NCI-H2107 treated with DMSO at 0.1 percent for 48 hours (cell line): ENCODE measurements at regions not wholly inside any gene's neighbourhood (a gene's known extent, or its start where the extent isn't known, plus 50 kb on each side); places are given as distances from the start of the nearest gene placed in this dataset.
"Not testable (repeated sequence)": the region's sequence is repeated elsewhere in the genome, so short reads cannot be mapped to it uniquely, and the experiment has no call there.

Experiments used
- DNase-seq: peaks from one replicate; lab custom pipeline; 2025; ENCODE audit not compliant: unreplicated experiment; lab: John Stamatoyannopoulos, UW

DNA sequence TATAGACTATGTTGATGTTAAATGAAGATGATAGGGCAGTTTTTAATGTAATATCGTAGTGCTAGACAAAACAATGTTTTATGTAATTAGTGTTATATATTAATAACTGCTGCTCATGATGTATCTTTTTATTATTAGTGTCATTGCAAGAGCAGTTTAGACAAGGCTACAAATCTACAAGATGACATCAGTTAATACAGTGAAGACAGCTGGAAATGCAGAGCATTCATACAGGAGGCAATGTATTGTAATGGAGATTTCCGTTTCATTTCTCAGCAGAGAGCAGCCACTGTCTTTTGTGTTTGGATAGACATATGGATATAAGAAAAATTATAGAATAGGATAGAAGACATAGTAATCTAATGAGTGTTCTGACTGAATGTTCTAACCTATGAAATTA lies 178.0 kb downstream of the FOXG1 start:
- DNase-seq = no peak

DNA sequence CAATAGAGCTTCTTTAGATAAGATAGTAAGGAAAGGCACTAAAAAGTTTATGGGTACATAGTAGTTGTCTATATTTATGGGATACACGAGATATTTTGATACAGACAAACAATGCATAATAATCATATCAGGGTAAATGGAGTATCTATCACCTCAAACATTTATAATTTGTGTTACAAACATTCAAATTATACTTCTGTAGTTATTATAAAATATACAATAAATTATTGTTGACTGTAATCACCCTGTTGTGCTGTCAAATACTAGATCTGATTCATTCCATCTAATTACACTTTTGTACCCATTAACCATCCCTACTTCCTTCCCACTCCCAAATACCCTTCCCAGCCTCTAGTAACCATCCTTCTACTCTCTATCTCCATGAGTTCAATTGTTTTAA lies 179.7 kb downstream of the FOXG1 start:
- DNase-seq = no peak

DNA sequence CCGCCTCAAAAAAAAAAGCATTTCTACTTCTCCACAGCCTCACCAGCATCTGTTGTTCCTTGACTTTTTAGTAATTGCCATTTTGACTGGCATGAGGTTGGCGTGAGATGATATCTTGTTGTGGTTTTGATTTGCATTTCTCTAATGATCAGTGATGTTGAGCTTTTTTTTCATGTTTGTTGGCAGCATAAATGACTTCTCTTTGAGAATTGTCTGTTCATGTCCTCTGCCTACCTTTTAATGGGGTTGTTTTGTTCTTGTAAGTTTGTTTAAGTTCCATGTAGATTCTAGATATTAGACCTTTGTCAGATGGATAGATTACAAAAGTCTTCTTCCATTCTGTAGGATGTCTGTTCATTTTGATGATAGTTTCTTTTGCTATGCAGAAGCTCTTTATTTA lies 182.9 kb downstream of the FOXG1 start:
- DNase-seq = no peak

DNA sequence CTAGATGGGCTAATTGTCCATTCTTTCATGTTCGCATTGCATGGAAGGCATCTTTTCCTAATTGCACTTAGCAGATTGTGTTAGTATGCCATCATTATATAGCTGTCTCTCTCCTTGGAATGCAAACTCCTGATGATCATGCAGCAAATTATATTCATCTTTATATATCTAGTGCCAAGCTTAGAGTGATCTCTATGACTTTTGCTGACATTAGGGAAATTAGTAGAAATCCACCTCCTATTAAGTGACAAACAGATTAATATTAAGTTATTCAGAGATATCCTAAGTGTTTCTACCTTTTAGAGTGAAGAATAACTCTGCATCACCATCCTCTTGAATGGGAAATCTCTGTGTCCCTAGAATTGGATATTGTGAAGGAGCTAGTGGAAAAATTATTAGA lies 185.6 kb downstream of the FOXG1 start:
- no peak for DNase-seq

DNA sequence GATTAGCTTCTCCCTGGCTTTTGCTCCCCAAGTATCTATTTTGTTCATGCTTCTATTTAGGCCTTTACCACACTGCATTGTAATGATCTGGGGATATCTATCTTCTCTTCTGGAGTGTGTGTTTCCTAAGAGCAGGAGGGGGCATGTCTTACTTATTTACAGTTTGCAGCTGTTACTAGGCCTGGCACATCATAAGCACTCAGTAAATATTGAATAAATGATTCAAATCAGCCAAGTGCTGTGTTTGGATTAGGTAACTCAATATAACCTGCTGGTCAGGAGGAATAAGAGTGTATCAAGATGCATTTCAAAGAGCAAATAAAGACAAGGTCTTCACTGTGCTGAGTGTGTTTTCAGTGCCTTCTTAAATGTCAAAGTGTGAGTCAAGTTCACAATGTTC lies 186.1 kb downstream of the FOXG1 start:
- DNase-seq = peak; percentile 78

DNA sequence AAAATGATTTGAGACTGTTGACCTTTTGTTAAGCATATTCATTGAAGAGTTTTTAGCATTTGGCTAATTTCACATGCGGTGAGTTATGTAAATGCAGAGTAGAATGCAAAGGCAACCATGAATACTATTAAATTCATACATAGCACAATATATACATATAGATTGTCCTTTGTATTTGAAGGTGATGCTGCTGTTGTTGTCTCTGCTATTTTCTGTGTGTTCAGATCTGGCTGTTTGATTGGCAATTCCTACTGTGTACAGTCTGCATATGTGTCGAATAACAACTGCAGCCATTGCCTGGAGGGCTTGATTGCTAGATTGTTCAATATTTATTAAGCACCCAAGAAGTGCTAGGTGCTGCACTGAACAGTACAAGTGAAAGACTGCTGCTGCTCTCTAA lies 187.4 kb downstream of the FOXG1 start:
- DNase-seq = no peak

DNA sequence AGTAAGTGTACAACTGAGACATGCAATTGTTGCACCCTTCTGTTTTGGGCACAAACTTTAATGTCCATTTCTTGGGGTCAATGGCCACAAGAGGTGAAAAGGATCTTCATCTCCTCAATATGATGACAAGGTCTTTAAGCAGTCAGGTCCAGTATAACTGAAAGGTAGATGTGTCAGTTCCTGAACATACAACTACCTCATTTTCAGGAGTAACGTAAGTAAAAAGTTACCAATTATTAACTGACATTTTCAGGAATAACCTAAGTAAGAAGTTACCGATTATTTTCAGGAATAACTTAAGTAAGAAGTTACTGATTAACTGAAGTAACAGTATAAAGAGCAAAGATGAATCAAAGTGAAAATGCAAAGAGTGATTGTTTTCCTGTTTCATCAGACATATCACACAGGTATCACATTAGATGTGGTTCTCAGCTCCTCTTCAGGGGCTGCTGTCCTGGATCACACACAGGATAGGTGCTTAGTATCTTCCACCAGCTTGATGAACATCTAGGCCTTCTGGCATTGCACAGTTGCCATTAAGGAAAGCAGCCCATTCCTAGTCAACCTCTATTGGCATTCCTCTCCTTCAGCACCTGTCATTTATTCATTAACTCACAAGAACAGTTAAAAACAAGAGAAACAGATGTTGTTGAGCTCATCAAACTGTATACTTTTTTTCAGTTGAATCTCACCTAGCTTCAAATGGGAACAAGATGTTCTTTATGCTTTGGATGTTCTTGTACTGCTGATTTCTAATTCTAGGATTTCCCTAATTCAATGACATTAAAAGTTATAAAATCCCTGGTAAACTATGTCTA lies 200.0 kb downstream of the FOXG1 start:
- DNase-seq = no peak

DNA sequence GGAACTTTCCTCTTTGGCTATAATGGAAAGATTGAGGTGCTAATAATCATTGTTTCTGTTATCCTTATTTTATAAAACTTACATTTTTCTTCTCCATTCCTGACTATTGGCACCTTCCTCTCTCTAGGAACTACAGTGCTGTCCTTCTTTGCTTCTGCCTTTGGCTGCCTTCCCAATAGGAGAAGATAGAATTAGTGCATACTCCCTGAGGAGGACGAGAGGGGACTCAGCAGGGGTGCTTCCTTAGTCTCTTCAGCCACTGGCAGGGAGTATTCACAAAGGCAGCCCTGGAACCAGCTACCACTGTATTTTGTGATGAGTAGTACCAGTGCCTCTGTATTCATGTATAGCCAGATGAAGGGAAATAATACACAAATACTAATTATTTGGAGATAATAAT lies 208.5 kb downstream of the FOXG1 start:
- no peak for DNase-seq

DNA sequence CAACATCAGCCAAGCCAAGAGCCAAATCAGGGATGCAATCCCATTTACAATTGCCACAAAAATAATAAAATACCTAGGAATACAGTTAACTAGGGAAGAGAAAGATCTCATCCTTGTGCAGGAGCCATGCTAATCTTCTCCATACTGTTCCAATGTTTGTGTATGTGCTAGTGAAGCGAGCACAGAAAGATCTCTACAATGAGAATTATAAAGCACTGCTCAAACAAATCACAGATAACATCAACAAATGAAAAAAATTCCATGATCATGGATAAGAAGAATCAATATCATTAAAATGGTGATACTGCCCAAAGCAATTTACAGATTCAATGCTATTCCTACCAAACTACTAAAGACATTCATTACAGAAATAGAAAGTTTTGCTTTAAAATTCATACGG lies 215.6 kb downstream of the FOXG1 start:
- no peak for DNase-seq

DNA sequence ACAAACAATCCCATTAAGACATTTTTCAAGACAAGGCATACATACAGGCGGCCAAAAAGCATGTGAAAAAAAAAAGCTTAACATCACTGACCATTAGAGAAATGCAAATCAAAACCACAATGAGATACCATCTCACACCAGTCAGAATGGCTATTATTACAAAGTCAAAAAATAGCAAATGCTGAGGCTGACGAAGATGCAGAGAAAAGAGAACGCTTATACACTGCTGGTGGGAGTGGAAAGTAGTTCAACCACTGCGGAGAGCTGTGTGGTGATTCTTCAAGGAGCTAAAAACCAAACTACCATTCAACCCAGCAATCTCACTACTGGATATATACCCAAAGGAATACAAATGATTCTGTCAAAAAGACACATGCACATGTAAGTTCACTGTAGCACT lies 216.7 kb downstream of the FOXG1 start:
- no peak for DNase-seq

DNA sequence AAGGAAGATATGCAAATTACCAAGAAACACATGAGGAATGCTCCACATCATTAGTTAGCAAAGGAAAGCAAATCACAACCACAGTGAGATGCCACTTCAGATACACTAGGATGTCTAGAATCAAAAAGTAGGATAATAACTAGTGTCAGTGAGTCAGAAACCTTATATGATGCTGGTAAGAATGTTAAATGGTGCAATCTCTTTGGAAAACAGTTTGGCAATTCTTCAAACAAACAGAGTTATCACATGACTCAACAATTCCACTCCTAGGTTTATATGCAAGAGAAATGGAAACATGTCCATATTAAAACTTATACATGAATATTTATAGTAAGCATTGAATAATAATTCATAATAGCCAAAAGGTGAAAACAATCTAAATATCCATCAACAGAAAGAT lies 220.9 kb downstream of the FOXG1 start:
- no peak for DNase-seq

DNA sequence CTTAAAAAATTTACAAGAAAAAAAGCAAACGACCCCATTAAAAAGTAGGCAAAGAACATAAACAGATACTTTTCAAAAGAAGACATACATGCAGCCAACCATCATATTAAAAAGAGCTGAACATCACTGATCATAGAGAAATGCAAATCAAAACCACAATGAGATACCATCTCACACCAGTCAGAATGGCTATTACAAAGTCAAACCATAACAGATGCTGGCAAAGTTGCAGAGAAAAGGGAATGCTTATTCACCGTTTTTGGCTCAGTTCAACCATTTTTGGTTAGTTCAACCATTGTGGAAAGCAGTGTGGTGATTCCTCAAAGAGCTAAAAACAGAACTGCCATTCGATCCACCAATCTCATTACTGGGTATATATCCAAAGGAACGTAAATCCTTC lies 230.6 kb downstream of the FOXG1 start:
- not testable (repeated sequence) for DNase-seq

DNA sequence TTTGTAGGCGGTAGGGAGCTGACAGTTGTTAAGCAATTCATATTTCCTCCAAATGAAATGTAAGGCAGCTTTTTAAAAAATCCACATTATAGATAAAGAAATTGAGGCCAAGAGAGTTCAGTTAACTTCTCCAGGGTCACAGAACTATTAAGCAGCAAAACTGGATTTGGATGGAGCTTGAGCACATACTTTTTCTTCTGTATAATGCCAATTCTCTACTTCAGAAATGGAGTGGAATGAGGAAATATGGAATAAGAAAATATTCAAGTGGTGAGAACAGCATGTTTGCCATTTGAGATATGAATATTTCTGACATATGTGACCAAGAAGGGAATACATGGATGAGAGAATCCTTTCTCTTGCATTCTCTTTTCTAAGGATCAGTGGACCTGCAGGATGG lies 233.1 kb downstream of the FOXG1 start:
- DNase-seq = no peak

DNA sequence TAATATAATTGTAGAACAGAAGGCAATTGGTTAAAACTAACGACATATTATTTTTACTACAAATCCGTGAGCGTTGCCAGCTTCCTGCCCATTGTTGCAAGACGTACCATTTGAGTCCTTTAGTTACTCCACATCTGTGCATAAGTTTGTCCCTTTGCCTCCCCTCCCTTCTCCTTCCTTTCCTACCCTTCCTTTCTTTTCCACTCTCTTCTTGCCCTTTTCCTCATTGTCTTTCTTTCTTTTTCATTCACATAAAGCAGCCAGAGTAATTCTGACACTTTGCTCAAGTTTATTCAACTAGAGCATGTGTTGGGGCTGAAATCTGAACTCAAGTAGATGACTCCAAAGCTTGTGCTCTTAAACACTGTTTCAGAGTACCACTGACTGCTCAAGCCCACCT lies 239.1 kb downstream of the FOXG1 start:
- no peak for DNase-seq

DNA sequence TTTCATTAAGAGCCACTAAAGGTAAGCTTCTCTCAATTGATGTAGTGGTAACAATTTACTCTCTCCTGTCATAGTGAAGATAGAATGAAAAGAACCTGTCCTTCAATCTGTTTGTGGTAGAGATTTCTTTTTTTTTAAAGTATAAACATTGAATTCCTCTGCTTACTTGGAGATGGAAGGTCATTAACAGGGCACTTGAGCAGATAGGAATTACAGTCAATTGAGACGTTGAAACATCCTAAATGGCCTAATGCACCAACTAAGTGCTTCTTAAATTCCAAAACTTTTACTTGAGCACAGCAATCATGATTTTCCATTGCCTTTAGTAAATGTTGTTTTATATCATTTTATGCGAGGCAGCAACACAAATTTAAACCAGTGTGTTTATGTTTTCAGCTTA lies 241.4 kb downstream of the FOXG1 start:
- DNase-seq = no peak

DNA sequence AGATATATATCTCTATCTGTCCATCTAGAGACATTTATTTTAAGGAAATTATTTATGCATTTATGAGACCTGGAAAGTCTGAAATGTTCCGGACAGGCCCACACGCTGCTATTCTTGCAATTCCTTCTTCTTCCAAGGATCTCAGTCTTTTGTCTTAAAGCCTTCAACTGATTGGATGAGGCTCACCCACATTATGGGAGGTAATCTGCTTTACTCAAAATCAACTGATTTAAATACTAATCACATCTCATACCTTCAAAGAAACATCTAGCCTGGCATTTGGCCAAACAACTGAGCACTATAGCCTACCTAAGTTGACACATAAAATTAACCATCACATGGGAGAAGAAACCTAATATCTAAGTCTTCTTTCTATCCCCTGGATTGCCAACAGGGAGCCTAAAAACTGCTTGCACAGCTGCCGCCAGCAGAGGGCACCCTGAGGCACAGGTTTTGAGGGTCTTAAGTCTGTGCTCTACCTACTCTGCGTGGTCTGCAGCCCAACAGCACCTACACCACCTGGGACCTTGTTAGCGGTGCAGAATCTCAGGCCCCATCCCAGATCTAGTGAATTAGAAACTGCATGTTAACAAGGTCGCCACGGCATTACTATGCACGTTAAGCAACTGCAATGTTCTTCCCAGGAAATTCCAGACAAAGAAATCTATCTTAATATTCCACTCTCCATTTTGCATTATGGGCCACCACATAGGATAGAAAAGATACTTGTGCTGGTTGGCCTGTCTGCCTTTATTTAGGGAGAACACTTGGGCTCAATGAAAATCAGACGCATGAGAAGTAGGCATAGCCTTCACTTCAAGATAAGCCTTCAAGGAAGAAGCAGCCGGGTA lies 249.7 kb downstream of the FOXG1 start:
- peak; percentile 33 for DNase-seq

DNA sequence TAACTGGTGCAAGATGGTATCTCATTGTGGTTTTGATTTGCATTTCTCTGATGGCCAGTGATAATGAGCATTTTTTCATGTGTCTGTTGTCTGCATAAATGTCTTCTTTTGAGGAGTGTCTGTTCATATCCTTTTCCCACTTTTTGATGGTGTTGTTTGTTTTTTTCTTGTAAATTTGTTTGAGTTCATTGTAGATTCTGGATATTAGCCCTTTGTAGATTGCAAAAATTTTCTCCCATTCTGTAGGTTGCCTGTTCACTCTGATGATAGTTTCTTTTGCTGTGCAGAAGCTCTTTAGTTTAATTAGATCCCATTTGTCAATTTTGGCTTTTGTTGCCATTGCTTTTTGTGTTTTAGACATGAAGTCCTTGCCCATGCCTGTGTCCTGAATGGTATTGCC lies 256.9 kb downstream of the FOXG1 start:
- not testable (repeated sequence) for DNase-seq

DNA sequence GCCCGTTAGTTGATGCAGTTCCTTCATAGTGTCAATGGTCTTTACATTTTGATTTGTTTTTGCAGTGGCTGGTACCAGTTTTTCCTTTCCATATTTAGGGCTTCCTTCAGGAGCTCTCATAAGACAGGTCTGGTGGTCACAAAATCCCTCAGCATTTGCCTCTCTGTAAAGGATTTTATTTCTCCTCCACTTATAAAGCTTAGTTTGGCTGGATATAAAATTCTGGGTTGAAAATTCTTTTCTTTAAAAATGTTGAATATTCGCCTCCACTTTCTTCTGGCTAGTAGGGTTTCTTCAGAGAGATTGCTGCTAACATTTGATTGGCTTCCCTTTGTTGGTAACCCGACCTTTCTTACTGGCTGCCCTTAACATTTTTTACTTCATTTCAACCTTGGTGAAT lies 260.9 kb downstream of the FOXG1 start:
- not testable (repeated sequence) for DNase-seq

DNA sequence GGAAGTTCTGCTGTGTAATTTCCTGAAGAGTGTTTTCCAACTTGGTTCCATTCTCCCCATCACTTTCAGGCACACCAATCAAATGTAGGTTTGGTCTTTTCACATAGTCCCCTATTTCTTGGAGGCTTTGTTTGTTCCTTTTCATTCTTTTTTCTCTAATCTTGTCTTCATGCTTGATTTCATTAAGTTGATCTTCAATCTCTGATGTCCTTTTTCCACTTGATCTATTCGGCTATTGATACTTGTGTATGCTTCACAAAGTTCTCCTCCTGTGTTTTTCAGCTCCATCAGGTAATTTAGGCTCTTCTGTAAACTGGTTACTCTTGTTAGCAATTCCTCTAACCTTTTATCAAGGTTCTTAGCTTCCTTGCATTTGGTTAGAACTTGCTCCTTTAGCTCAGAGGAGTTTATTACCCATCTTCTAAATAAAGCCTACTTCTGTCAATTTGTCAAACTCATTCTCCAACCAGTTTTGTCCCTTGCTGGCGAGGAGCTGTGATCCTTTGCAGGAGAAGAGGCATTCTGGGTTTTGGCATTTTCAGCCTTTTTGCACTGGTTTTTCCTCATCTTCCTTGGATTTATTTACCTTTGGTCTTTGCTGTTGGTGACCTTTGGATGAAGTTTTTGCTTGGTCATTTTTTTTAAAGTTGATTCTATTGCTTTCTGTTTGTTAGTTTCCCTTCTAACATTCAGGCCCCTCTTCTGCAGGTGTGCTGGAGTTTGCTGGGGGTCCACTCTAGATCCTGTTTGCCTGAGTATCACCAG lies 261.5 kb downstream of the FOXG1 start:
- not testable (repeated sequence) for DNase-seq

DNA sequence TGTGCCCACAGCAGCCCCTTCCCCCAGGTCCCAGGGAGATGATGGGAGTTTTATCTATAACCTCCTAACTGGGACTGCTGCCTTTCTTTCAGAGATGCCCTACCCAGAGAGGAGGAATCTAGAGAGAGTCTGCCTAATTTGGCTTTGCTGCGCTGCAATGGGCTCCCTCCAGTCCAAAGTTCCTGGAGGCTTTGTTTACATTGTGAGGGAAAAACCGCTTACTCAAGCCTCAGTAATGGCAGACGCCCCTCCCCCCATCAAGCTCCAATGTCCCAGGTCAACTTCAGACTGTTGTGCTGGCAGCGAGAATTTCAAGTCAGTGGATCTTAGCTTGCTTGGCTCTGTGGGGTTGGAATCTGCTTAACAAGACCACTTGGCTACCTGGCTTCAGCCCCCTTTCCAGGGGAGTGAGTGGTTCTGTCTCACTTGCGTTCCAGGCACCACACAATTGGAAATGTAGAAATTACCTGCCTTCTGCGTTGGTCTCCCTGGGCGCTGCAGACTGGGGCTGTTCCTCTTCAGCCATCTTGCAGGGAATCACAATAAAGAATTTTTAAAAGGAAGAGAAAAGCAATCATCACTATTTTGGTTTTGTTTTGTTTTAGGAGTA lies 262.5 kb downstream of the FOXG1 start:
- no peak for DNase-seq

DNA sequence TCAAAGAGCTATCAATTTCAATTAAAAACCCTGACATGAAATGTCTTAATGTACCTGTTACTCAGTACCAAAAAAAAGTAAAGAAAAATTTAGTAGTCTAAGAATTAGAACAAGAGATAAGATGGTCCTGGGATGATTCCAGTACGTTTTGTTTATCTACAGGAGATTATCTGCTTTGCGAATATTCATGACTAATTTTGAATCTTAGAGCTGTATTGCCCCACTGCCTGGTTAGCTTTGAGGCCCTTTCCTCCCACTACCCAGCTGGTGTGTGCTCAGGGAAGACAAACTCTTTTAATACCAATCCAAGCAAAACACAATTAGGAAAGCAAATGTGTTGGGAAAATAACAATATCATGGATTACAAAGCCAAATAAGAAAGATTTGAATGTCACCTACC lies 263.5 kb downstream of the FOXG1 start:
- no peak for DNase-seq
